Endodermal cell (in vitro differentiated cells): ENCODE measurements at regions not wholly inside any gene's neighbourhood (a gene's known extent, or its start where the extent isn't known, plus 50 kb on each side); places are given as distances from the start of the nearest gene placed in this dataset.

Experiments used
- DNase-seq: peaks from one replicate; pipeline ENCODE4 v3.0.0-alpha.2; 2017
- H3K27ac ChIP-seq: 2 replicates; pipeline ENCODE4 v1.5.1; 2013; ENCODE audit warnings: mild to moderate bottlenecking, low read depth, low read length, moderate library complexity
- H3K27me3 ChIP-seq: 2 replicates; pipeline ENCODE4 v1.6.1; 2013; ENCODE audit warnings: mild to moderate bottlenecking, low read length, moderate library complexity; ENCODE audit not compliant: insufficient read depth, control insufficient read depth, poor library complexity, severe bottlenecking
- H3K36me3 ChIP-seq: 2 replicates; pipeline ENCODE4 v1.7.0; 2013; ENCODE audit warnings: mild to moderate bottlenecking, low read length, moderate library complexity; ENCODE audit not compliant: control insufficient read depth, insufficient read depth
- H3K4me1 ChIP-seq: one replicate; pipeline ENCODE4 v1.7.0; 2013; ENCODE audit warnings: low read length; ENCODE audit not compliant: control insufficient read depth, insufficient read depth
- H3K4me3 ChIP-seq: 2 replicates; pipeline ENCODE4 v1.5.1; 2013; ENCODE audit warnings: mild to moderate bottlenecking, low read length, moderate library complexity
- H3K9ac ChIP-seq: 2 replicates; pipeline ENCODE4 v1.6.1; 2013; ENCODE audit warnings: mild to moderate bottlenecking, low read length, moderate library complexity; ENCODE audit not compliant: poor library complexity, severe bottlenecking; ENCODE audit errors: extremely low read depth
- H3K9me3 ChIP-seq: 2 replicates; pipeline ENCODE4 v1.6.1; 2013; ENCODE audit warnings: mild to moderate bottlenecking, low read length, moderate library complexity; ENCODE audit not compliant: control insufficient read depth
- H3K27ac Mint-ChIP-seq: 2 replicates; pipeline ENCODE4 v1.8.0; 2020; ENCODE audit warnings: mixed read lengths
- H3K27me3 Mint-ChIP-seq: 2 replicates; pipeline ENCODE4 v1.8.0; 2021; ENCODE audit warnings: mild to moderate bottlenecking, mixed read lengths; ENCODE audit not compliant: insufficient read depth
- H3K36me3 Mint-ChIP-seq: 2 replicates; pipeline ENCODE4 v1.8.0; 2020; ENCODE audit warnings: low read depth, mixed read lengths
- H3K4me1 Mint-ChIP-seq: 2 replicates; pipeline ENCODE4 v1.8.0; 2020; ENCODE audit warnings: mixed read lengths
- H3K4me3 Mint-ChIP-seq: 2 replicates; pipeline ENCODE4 v1.8.0; 2020; ENCODE audit warnings: mild to moderate bottlenecking, moderate library complexity, mixed read lengths
- H3K9me3 Mint-ChIP-seq: 2 replicates; pipeline ENCODE4 v1.8.0; 2020; ENCODE audit warnings: mild to moderate bottlenecking, mixed read lengths
- CTCF ChIP-seq: fragments of 200-600 bp; sonication (generic); conservative IDR thresholded peaks from 2 replicates; pipeline ENCODE4 v1.5.0; 2021; ENCODE audit warnings: antibody characterized with exemption, mild to moderate bottlenecking
- WGBS, 2 experiments: methylation state at CpG; one replicate each; pipeline versions ENCODE4 v1.1.5 to v1.1.7; 2013; ENCODE audit warnings: missing lambda C conversion rate in 2 of 2, mixed read lengths in 1 of 2; ENCODE audit not compliant: insufficient coverage in 1 of 2, insufficient read length in 1 of 2; 5-methylcytosine and 5-hydroxymethylcytosine counted together

- Histone ChIP-seq H3K9me3 (no peaks in the 10 kb centered on the region), H3K36me3 (no peaks in the 10 kb centered on the region), H3K27me3 (no peaks in the 10 kb centered on the region), H3K4me1 (no peaks in the 10 kb centered on the region), H3K4me3 (no peak overlapping the region), H3K9ac (no peak overlapping the region), H3K27ac (no peak overlapping the region)
- no peak overlapping the region for H3K4me3 Mint-ChIP-seq
- no peak overlapping the region for H3K27ac Mint-ChIP-seq
- DNase-seq = no peak
- no peaks in the 10 kb centered on the region for H3K9me3 Mint-ChIP-seq
- no peaks in the 10 kb centered on the region for H3K27me3 Mint-ChIP-seq
- peaks cover 3% of the 10 kb centered on the region for H3K4me1 Mint-ChIP-seq
- H3K36me3 Mint-ChIP-seq = no peaks in the 10 kb centered on the region
- no peak for TF ChIP-seq CTCF
Observed at GRCh38 chr18:55018602-55019001, 59.3 kb upstream of the CCDC68 start.

- no peak overlapping the region for H3K9ac ChIP-seq
- no peak for DNase-seq
- H3K4me3 ChIP-seq = no peak overlapping the region
- 95 to 100% methylated on average over 1 to 2 of the region's 3 CpGs for WGBS, 2 experiments
- Mint-ChIP-seq H3K4me3 (no peak overlapping the region), H3K4me1 (peaks cover 5% of the 10 kb centered on the region), H3K27ac (no peak overlapping the region), H3K36me3 (no peaks in the 10 kb centered on the region), H3K27me3 (no peaks in the 10 kb centered on the region), H3K9me3 (no peaks in the 10 kb centered on the region)
- H3K27ac ChIP-seq = no peak overlapping the region
- no peaks in the 10 kb centered on the region for H3K27me3 ChIP-seq
- no peak for TF ChIP-seq CTCF
- H3K9me3 ChIP-seq = no peaks in the 10 kb centered on the region
- H3K4me1 ChIP-seq = no peaks in the 10 kb centered on the region
- H3K36me3 ChIP-seq = no peaks in the 10 kb centered on the region
Observed at GRCh38 chr18:55014095-55014494, 54.8 kb upstream of the CCDC68 start.

- no peak for DNase-seq
- Mint-ChIP-seq H3K27ac (no peak overlapping the region), H3K36me3 (no peaks in the 10 kb centered on the region), H3K4me3 (no peak overlapping the region), H3K4me1 (peaks cover 5% of the 10 kb centered on the region), H3K9me3 (no peaks in the 10 kb centered on the region), H3K27me3 (no peaks in the 10 kb centered on the region)
- no peak for TF ChIP-seq CTCF
- Histone ChIP-seq H3K27ac (no peak overlapping the region), H3K9ac (no peak overlapping the region), H3K27me3 (no peaks in the 10 kb centered on the region), H3K4me1 (no peaks in the 10 kb centered on the region), H3K36me3 (no peaks in the 10 kb centered on the region), H3K9me3 (no peaks in the 10 kb centered on the region), H3K4me3 (no peak overlapping the region)
Observed at GRCh38 chr18:55013685-55014084, 54.4 kb upstream of the CCDC68 start.
